ENCODE measurements at regions not wholly inside any gene's neighbourhood (a gene's known extent, or its start where the extent isn't known, plus 50 kb on each side); places are given as distances from the start of the nearest gene placed in this dataset.

GRCh38 chr10:54985732-54986131 lies 184.7 kb upstream of the PCDH15 start:
- no peak for DNase-seq (ENCODE audit: low spot score)

- DNase-seq (ENCODE audit: low spot score) = no peak
Measured at GRCh38 chr10:54983255-54983654, 182.2 kb upstream of the PCDH15 start.

GRCh38 chr10:54962134-54962900 lies 161.3 kb upstream of the PCDH15 start:
- no peak for DNase-seq (ENCODE audit: low spot score)

- no peak for DNase-seq (ENCODE audit: low spot score)
Measured at GRCh38 chr10:54961040-54961439, 160.0 kb upstream of the PCDH15 start.

- DNase-seq (ENCODE audit: low spot score) = no peak
Measured at GRCh38 chr10:54958844-54959243, 157.8 kb upstream of the PCDH15 start.

- no peak for DNase-seq (ENCODE audit: low spot score)
Measured at GRCh38 chr10:54947605-54948004, 146.6 kb upstream of the PCDH15 start.

- no peak for DNase-seq (ENCODE audit: low spot score)
Measured at GRCh38 chr10:54940418-54940817, 139.4 kb upstream of the PCDH15 start.

- DNase-seq (ENCODE audit: low spot score) = no peak
Measured at GRCh38 chr10:54914049-54914448, 113.0 kb upstream of the PCDH15 start.

- no peak for DNase-seq (ENCODE audit: low spot score)
Measured at GRCh38 chr10:54909165-54909564, 108.1 kb upstream of the PCDH15 start.

GRCh38 chr10:54908019-54908418 lies 107.0 kb upstream of the PCDH15 start:
- DNase-seq (ENCODE audit: low spot score) = no peak

- no peak for DNase-seq (ENCODE audit: low spot score)
Measured at GRCh38 chr10:54906940-54907339, 105.9 kb upstream of the PCDH15 start.

- no peak for DNase-seq (ENCODE audit: low spot score)
Measured at GRCh38 chr10:54905578-54906192, 104.7 kb upstream of the PCDH15 start.

- no peak for DNase-seq (ENCODE audit: low spot score)
Measured at GRCh38 chr10:54904833-54905232, 103.8 kb upstream of the PCDH15 start.

- no peak for DNase-seq (ENCODE audit: low spot score)
Measured at GRCh38 chr10:54903745-54904144, 102.7 kb upstream of the PCDH15 start.

GRCh38 chr10:54900584-54900983 lies 99.6 kb upstream of the PCDH15 start:
- DNase-seq (ENCODE audit: low spot score) = no peak

GRCh38 chr10:54880996-54881395 lies 80.0 kb upstream of the PCDH15 start:
- DNase-seq (ENCODE audit: low spot score) = no peak

- DNase-seq (ENCODE audit: low spot score) = no peak
Measured at GRCh38 chr10:54869022-54869421, 68.0 kb upstream of the PCDH15 start.

- DNase-seq (ENCODE audit: low spot score) = no peak
Measured at GRCh38 chr10:54866666-54867065, 65.6 kb upstream of the PCDH15 start.

- DNase-seq (ENCODE audit: low spot score) = no peak
Measured at GRCh38 chr10:54854843-54855242, 53.8 kb upstream of the PCDH15 start.

GRCh38 chr10:54854389-54854788 lies 53.4 kb upstream of the PCDH15 start:
- DNase-seq (ENCODE audit: low spot score) = no peak

GRCh38 chr10:54853883-54854282 lies 52.9 kb upstream of the PCDH15 start:
- no peak for DNase-seq (ENCODE audit: low spot score)

Measured in putamen (tissue), 1 donor.